Upper lobe of left lung (tissue), 6 donors: ENCODE measurements at regions not wholly inside any gene's neighbourhood (a gene's known extent, or its start where the extent isn't known, plus 50 kb on each side); places are given as distances from the start of the nearest gene placed in this dataset.

Experiments
- ATAC-seq, 2 donors: fragments of 200-7000 bp; cut with Tn5 transposase; one replicate each; pipeline ENCODE4 v1.9.1; 2022; ENCODE audit warnings: mild to moderate bottlenecking in 2 of 2, moderate library complexity in 2 of 2; ENCODE audit not compliant: low FRiP score in 2 of 2
- DNase-seq, 2 donors: peaks; one replicate each; pipeline ENCODE4 v3.0.0-alpha.2; 2019 to 2020
- H3K27ac ChIP-seq, 4 donors: fragments of 200-600 bp; sonication (generic); one replicate each; pipeline ENCODE4 v1.5.1; 2016 to 2019
- H3K27me3 ChIP-seq, 4 donors: fragments of 200-600 bp; sonication (generic); one replicate each; pipeline ENCODE4 v1.5.1; 2017 to 2019
- H3K36me3 ChIP-seq, 4 donors: fragments of 200-600 bp; sonication (generic); one replicate each; pipeline ENCODE4 v1.5.1; 2016 to 2019
- H3K4me1 ChIP-seq, 4 donors: fragments of 200-600 bp; sonication (generic); one replicate each; pipeline ENCODE4 v1.5.1; 2018 to 2019
- H3K4me3 ChIP-seq, 4 donors: fragments of 200-600 bp; sonication (generic); one replicate each; pipeline ENCODE4 v1.5.1; 2017 to 2019; ENCODE audit warnings: mild to moderate bottlenecking in 2 of 4, moderate library complexity in 1 of 4
- H3K9me3 ChIP-seq, 4 donors: fragments of 200-600 bp; sonication (generic); one replicate each; pipeline ENCODE4 v1.5.1; 2018 to 2019
- EP300 ChIP-seq, 4 donors: sonication (generic); formaldehyde crosslinking; IDR thresholded peaks; one replicate each; pipeline ENCODE4 v1.5.1; 2017; ENCODE audit warnings: antibody characterized with exemption in 4 of 4, control low read depth in 2 of 4
- POLR2A ChIP-seq, 4 donors: fragments of 450-650 bp; IDR thresholded peaks; one replicate each; pipeline ENCODE4 v1.5.1; 2016 to 2017; ENCODE audit warnings: antibody characterized with exemption in 4 of 4, mild to moderate bottlenecking in 2 of 4
- POLR2AphosphoS5 ChIP-seq, 2 donors: sonication (generic); formaldehyde crosslinking; IDR thresholded peaks; one replicate each; pipeline ENCODE4 v1.5.1; 2017; ENCODE audit warnings: antibody characterized with exemption in 2 of 2
- WGBS, 2 donors: methylation state at CpG; one replicate each; pipeline ENCODE4 v1.1.5; 2017 to 2018; 5-methylcytosine and 5-hydroxymethylcytosine counted together
- TF ChIP-seq, protein P1 (sequence below), 6 experiments: fragments of 450-650 bp in 4 of 6; fragments of 200-600 bp in 2 of 6; sonication (generic) in 2 of 6; IDR thresholded peaks; one replicate each; pipeline ENCODE4 v1.5.1; 2016 to 2019; ENCODE audit warnings: antibody characterized with exemption in 6 of 6
- donor health status: DM: no; HTN: no; CAD: no; lungs with moderate emphysema.
- donor health status: DM: no; HTN: yes; CAD: no; lungs with severe emphysema.

GRCh38 chr1:90325168-90325567, 330.3 kb downstream of the ZNF326 start:
- no peak overlapping the region for H3K4me3 ChIP-seq
- no peak overlapping the region for H3K27ac ChIP-seq
- H3K36me3 ChIP-seq: no peaks in the 10 kb centered on the region
- H3K4me1 ChIP-seq: no peaks in the 10 kb centered on the region
- ATAC-seq (peak in 1 of 2 donors; percentile 32), DNase-seq (no peak)
- H3K27me3 ChIP-seq: no peaks in the 10 kb centered on the region
- WGBS, 2 donors: 30 to 37% methylated on average over 3 of the region's 3 CpGs
- H3K9me3 ChIP-seq: no peaks in the 10 kb centered on the region
- TF ChIP-seq, protein P1, sequence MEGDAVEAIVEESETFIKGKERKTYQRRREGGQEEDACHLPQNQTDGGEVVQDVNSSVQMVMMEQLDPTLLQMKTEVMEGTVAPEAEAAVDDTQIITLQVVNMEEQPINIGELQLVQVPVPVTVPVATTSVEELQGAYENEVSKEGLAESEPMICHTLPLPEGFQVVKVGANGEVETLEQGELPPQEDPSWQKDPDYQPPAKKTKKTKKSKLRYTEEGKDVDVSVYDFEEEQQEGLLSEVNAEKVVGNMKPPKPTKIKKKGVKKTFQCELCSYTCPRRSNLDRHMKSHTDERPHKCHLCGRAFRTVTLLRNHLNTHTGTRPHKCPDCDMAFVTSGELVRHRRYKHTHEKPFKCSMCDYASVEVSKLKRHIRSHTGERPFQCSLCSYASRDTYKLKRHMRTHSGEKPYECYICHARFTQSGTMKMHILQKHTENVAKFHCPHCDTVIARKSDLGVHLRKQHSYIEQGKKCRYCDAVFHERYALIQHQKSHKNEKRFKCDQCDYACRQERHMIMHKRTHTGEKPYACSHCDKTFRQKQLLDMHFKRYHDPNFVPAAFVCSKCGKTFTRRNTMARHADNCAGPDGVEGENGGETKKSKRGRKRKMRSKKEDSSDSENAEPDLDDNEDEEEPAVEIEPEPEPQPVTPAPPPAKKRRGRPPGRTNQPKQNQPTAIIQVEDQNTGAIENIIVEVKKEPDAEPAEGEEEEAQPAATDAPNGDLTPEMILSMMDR (IDR thresholded peaks at IDR 0.05): no peak
- no peak for TF ChIP-seq POLR2A (IDR thresholded peaks at IDR 0.05)
- TF ChIP-seq EP300 (IDR thresholded peaks at IDR 0.05): no peak
- no peak for TF ChIP-seq POLR2AphosphoS5 (IDR thresholded peaks at IDR 0.05)

DNA sequence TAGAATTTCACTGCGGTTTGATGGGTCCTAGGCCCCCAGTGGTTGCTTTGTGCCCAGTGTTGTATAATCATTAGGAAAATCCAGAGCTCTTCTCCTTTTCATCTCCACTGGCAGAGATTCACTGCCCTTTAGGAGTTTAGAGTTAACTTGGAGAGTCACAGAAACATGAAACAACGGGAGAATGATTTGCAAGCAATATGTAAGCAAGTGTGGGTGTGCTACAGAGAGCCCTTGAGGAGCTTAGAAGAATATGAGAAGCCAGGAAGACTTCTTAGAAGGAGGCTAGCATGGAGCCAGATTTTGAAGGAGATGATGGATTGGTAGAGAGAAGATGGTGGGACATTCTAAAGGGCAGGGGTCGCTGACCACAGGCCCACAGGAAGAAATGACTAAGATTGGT, 327.3 kb downstream of the ZNF326 start:
- 80 to 84% methylated on average over 3 of the region's 3 CpGs for WGBS, 2 donors
- Histone ChIP-seq H3K36me3 (no peaks in the 10 kb centered on the region), H3K27ac (no peak overlapping the region), H3K4me1 (no peaks in the 10 kb centered on the region), H3K9me3 (no peaks in the 10 kb centered on the region), H3K4me3 (no peak overlapping the region), H3K27me3 (no peaks in the 10 kb centered on the region)
- no peak for DNase-seq
- no peak for ATAC-seq
- TF ChIP-seq POLR2AphosphoS5 (IDR thresholded peaks at IDR 0.05) (no peak), POLR2A (IDR thresholded peaks at IDR 0.05) (no peak), EP300 (IDR thresholded peaks at IDR 0.05) (no peak)
- TF ChIP-seq, protein P1 (IDR thresholded peaks at IDR 0.05): no peak

DNA sequence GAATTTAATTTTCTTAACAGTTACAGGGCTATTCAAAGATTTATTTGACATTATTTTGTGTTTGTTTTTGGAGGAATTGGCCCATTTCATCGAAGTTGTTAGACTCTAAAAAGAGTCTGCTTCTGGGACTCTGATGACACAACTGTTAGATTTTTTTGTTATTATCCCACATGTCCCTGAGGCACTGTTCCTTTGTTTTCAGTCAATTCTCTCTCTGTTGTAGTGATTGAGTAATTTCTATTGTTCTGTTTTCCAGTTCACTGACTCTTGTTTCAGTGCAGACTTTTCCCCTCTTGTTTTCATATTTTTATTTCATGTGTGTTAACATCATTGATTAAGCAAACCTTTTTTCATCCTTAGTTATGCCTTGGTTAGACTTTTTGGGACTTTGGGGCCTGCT, 325.0 kb downstream of the ZNF326 start:
- Histone ChIP-seq H3K9me3 (no peaks in the 10 kb centered on the region), H3K36me3 (no peaks in the 10 kb centered on the region), H3K27ac (no peak overlapping the region), H3K27me3 (no peaks in the 10 kb centered on the region), H3K4me3 (no peak overlapping the region), H3K4me1 (no peaks in the 10 kb centered on the region)
- no peak for DNase-seq
- ATAC-seq: no peak
- WGBS, 2 donors: 77 to 81% methylated on average over 1 of the region's 1 CpG
- TF ChIP-seq POLR2A (IDR thresholded peaks at IDR 0.05) (no peak), EP300 (IDR thresholded peaks at IDR 0.05) (no peak), POLR2AphosphoS5 (IDR thresholded peaks at IDR 0.05) (no peak)
- TF ChIP-seq, protein P1 (IDR thresholded peaks at IDR 0.05): no peak

GRCh38 chr1:90318431-90318830, 323.5 kb downstream of the ZNF326 start:
- Histone ChIP-seq H3K4me1 (no peaks in the 10 kb centered on the region), H3K27me3 (no peaks in the 10 kb centered on the region), H3K4me3 (no peak overlapping the region), H3K36me3 (no peaks in the 10 kb centered on the region), H3K9me3 (no peaks in the 10 kb centered on the region), H3K27ac (no peak overlapping the region)
- ATAC-seq (no peak), DNase-seq (no peak)
- 68 to 73% methylated on average over 5 of the region's 5 CpGs for WGBS, 2 donors
- TF ChIP-seq POLR2AphosphoS5 (IDR thresholded peaks at IDR 0.05) (no peak), EP300 (IDR thresholded peaks at IDR 0.05) (no peak), POLR2A (IDR thresholded peaks at IDR 0.05) (no peak)
- TF ChIP-seq, protein P1 (IDR thresholded peaks at IDR 0.05): no peak

DNA sequence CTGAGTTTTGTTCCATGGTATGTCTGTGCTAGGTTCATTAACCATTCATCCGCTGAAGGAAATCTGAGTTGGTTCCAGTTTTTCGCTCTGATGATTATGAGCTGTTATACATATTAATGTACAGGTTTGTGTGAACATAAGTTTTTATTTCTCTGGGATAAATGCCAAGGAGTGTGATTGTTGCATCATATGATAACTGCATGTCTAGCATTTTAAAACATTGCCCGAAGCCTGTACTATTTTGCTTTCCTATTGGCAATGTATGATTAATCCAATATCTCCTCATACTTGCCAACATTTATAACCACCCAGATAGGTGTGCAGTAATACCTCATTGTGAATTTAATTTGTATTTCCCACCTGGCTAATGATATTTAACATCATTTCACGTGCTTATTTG, 322.7 kb downstream of the ZNF326 start:
- H3K4me3 ChIP-seq: no peak overlapping the region
- H3K9me3 ChIP-seq: no peaks in the 10 kb centered on the region
- H3K36me3 ChIP-seq: no peaks in the 10 kb centered on the region
- DNase-seq (no peak), ATAC-seq (no peak)
- TF ChIP-seq EP300 (IDR thresholded peaks at IDR 0.05) (no peak), POLR2A (IDR thresholded peaks at IDR 0.05) (no peak), POLR2AphosphoS5 (IDR thresholded peaks at IDR 0.05) (no peak)
- TF ChIP-seq, protein P1 (IDR thresholded peaks at IDR 0.05): no peak
- no peaks in the 10 kb centered on the region for H3K4me1 ChIP-seq
- 85 to 89% methylated on average over 4 of the region's 4 CpGs for WGBS, 2 donors
- no peaks in the 10 kb centered on the region for H3K27me3 ChIP-seq
- no peak overlapping the region for H3K27ac ChIP-seq
